ENCODE measurements at regions not wholly inside any gene's neighbourhood (a gene's known extent, or its start where the extent isn't known, plus 50 kb on each side); places are given as distances from the start of the nearest gene placed in this dataset.
"Not testable (repeated sequence)": the region's sequence is repeated elsewhere in the genome, so short reads cannot be mapped to it uniquely, and the experiment has no call there.

GRCh38 chr6:14997507-14997906 is 248.4 kb upstream of the JARID2 start:
- no peak for FAIRE-seq

GRCh38 chr6:14999106-14999505 is 246.8 kb upstream of the JARID2 start:
- no peak for FAIRE-seq

- FAIRE-seq: no peak
Measured at GRCh38 chr6:15001326-15001910, 244.5 kb upstream of the JARID2 start.

GRCh38 chr6:15008269-15008668 is 237.6 kb upstream of the JARID2 start:
- FAIRE-seq: no peak

GRCh38 chr6:15014958-15015357 is 230.9 kb upstream of the JARID2 start:
- no peak for FAIRE-seq

GRCh38 chr6:15016813-15017212 is 229.1 kb upstream of the JARID2 start:
- FAIRE-seq: no peak

- FAIRE-seq: no peak
Measured at GRCh38 chr6:15017261-15017660, 228.6 kb upstream of the JARID2 start.

- no peak for FAIRE-seq
Measured at GRCh38 chr6:15017803-15018202, 228.1 kb upstream of the JARID2 start.

GRCh38 chr6:15020119-15020770 is 225.6 kb upstream of the JARID2 start:
- no peak for FAIRE-seq

- FAIRE-seq: no peak
Measured at GRCh38 chr6:15021074-15021473, 224.8 kb upstream of the JARID2 start.

GRCh38 chr6:15023018-15023417 is 222.9 kb upstream of the JARID2 start:
- not testable (repeated sequence) for FAIRE-seq

GRCh38 chr6:15023448-15023847 is 222.4 kb upstream of the JARID2 start:
- no peak for FAIRE-seq

- no peak for FAIRE-seq
Measured at GRCh38 chr6:15025446-15025845, 220.4 kb upstream of the JARID2 start.

- no peak for FAIRE-seq
Measured at GRCh38 chr6:15026832-15027231, 219.0 kb upstream of the JARID2 start.

GRCh38 chr6:15027472-15027871 is 218.4 kb upstream of the JARID2 start:
- no peak for FAIRE-seq

- no peak for FAIRE-seq
Measured at GRCh38 chr6:15032015-15032414, 213.9 kb upstream of the JARID2 start.

- no peak for FAIRE-seq
Measured at GRCh38 chr6:15033850-15034203, 212.0 kb upstream of the JARID2 start.

GRCh38 chr6:15036690-15037245 is 209.1 kb upstream of the JARID2 start:
- no peak for FAIRE-seq

- no peak for FAIRE-seq
Measured at GRCh38 chr6:15037253-15037652, 208.6 kb upstream of the JARID2 start.

GRCh38 chr6:15038013-15038791 is 207.7 kb upstream of the JARID2 start:
- FAIRE-seq: no peak

GRCh38 chr6:15039136-15039535 is 206.7 kb upstream of the JARID2 start:
- FAIRE-seq: no peak

- no peak for FAIRE-seq
Measured at GRCh38 chr6:15042938-15043337, 202.9 kb upstream of the JARID2 start.

- no peak for FAIRE-seq
Measured at GRCh38 chr6:15044146-15044882, 201.6 kb upstream of the JARID2 start.
